Cardiac fibroblast (primary cell): ENCODE measurements at regions not wholly inside any gene's neighbourhood (a gene's known extent, or its start where the extent isn't known, plus 50 kb on each side); places are given as distances from the start of the nearest gene placed in this dataset.

Source experiments
- DNase-seq, 2 donors: peaks; one replicate each; pipeline versions ENCODE4 v3.0.0 to v3.0.0-alpha.2; 2010; ENCODE audit warnings: low read depth in 2 of 2
- H3K4me3 ChIP-seq, 2 donors: replicated peaks in 1 of 2; 1 replicate in 1 of 2; 2 replicates in 1 of 2; pipeline ENCODE4 v1.5.1; 2011; ENCODE audit warnings: low read depth in 2 of 2, low read length in 2 of 2, mild to moderate bottlenecking in 2 of 2, moderate library complexity in 1 of 2
- CTCF ChIP-seq: IDR thresholded peaks from one replicate; pipeline ENCODE4 v1.5.1; 2011; ENCODE audit warnings: low read depth, mild to moderate bottlenecking, low read length, inconsistent platforms

- H3K4me3 ChIP-seq, result no peak overlapping the region
- TF ChIP-seq CTCF, result no peak
- peak in 1 of 2 donors; percentile 55 for DNase-seq
These were observed 273.7 kb downstream of the TMX3 start for GRCh38 chr18:68441241-68441640.

GRCh38 chr18:68440433-68440832 lies 274.5 kb downstream of the TMX3 start:
- DNase-seq, result no peak
- H3K4me3 ChIP-seq, result no peak overlapping the region
- no peak for TF ChIP-seq CTCF

- no peak for TF ChIP-seq CTCF
- DNase-seq, result peak in 1 of 2 donors; percentile 54
These were observed 275.3 kb downstream of the TMX3 start for GRCh38 chr18:68439642-68440041.

GRCh38 chr18:68438983-68439382 lies 275.9 kb downstream of the TMX3 start:
- peak; percentile 56 to 89 for DNase-seq
- no peak overlapping the region for H3K4me3 ChIP-seq
- TF ChIP-seq CTCF, result no peak

More at GRCh38 chr18:68439642-68440041, 275.3 kb downstream of the TMX3 start:
- H3K4me3 ChIP-seq, result no peak overlapping the region

- no peak for DNase-seq
- TF ChIP-seq CTCF, result no peak
- H3K4me3 ChIP-seq, result no peak overlapping the region
These were observed 276.4 kb downstream of the TMX3 start for GRCh38 chr18:68438536-68438935.

GRCh38 chr18:68436485-68436884 lies 278.4 kb downstream of the TMX3 start:
- no peak overlapping the region for H3K4me3 ChIP-seq
- DNase-seq, result peak; percentile 78 to 90
- TF ChIP-seq CTCF, result no peak

GRCh38 chr18:68435581-68435980 lies 279.3 kb downstream of the TMX3 start:
- DNase-seq, result peak in 1 of 2 donors; percentile 75
- no peak for TF ChIP-seq CTCF
- no peak overlapping the region for H3K4me3 ChIP-seq
